ENCODE measurements at regions not wholly inside any gene's neighbourhood (a gene's known extent, or its start where the extent isn't known, plus 50 kb on each side); places are given as distances from the start of the nearest gene placed in this dataset.

DNA sequence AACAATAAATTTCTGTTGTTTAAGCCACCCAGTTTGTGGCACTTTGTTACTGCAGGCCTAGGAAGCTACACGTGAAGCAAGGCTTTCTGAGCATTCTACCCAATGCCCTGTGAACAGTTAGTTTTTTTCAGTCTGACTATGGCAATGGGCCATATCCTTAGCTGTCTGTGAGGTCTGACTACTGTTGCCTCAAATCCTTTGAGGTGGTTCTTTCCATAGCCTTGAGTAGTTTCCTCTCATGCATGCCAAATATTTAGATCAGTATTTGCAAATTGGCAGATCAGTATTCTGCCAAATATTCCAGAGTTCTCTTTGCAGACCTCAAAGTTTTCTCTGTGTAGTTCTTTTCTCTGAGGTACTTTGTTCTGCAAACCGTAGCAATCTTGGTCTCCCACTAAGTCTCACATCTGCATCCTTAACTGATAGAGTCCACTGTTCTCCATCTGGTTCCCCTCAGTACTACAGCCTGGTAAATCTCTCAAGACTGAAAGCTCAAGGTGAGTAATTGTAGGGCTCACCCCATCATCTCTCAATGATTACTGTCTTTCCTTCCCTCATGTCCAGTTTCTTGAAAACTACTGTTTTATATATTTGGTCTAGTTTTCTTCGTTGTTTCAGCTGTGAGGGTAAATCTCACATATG, 984.9 kb upstream of the INTU start:
- TF ChIP-seq, protein P1, sequence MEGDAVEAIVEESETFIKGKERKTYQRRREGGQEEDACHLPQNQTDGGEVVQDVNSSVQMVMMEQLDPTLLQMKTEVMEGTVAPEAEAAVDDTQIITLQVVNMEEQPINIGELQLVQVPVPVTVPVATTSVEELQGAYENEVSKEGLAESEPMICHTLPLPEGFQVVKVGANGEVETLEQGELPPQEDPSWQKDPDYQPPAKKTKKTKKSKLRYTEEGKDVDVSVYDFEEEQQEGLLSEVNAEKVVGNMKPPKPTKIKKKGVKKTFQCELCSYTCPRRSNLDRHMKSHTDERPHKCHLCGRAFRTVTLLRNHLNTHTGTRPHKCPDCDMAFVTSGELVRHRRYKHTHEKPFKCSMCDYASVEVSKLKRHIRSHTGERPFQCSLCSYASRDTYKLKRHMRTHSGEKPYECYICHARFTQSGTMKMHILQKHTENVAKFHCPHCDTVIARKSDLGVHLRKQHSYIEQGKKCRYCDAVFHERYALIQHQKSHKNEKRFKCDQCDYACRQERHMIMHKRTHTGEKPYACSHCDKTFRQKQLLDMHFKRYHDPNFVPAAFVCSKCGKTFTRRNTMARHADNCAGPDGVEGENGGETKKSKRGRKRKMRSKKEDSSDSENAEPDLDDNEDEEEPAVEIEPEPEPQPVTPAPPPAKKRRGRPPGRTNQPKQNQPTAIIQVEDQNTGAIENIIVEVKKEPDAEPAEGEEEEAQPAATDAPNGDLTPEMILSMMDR (IDR thresholded peaks at IDR 0.05): no peak
- no peak for TF ChIP-seq ZFX (IDR thresholded peaks at IDR 0.05; ENCODE audit: borderline replicate concordance)

Data from 22Rv1 (cell line).